ENCODE measurements at regions not wholly inside any gene's neighbourhood (a gene's known extent, or its start where the extent isn't known, plus 50 kb on each side); places are given as distances from the start of the nearest gene placed in this dataset.

DNA sequence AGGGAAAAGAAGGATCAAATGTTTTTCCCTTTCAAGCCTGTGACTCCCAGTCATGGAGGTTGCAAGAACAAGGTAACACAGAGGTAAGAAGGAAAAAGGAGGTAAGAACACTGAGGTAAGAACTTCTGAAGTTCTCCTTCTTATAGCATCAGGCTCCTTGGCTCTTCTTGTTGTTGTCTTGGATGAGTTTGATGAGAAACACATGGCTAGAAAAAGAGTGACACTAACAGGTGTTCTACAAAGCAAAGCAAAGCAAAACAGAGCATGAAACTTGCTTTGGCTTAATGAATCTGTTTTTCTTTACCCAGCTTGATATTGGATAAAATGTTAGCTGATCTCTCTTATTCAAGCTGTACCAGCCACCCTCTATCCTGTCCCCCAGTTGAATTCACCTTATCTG, 231.2 kb upstream of the F9 start:
- no peak for DNase-seq
- TF ChIP-seq, protein P1, sequence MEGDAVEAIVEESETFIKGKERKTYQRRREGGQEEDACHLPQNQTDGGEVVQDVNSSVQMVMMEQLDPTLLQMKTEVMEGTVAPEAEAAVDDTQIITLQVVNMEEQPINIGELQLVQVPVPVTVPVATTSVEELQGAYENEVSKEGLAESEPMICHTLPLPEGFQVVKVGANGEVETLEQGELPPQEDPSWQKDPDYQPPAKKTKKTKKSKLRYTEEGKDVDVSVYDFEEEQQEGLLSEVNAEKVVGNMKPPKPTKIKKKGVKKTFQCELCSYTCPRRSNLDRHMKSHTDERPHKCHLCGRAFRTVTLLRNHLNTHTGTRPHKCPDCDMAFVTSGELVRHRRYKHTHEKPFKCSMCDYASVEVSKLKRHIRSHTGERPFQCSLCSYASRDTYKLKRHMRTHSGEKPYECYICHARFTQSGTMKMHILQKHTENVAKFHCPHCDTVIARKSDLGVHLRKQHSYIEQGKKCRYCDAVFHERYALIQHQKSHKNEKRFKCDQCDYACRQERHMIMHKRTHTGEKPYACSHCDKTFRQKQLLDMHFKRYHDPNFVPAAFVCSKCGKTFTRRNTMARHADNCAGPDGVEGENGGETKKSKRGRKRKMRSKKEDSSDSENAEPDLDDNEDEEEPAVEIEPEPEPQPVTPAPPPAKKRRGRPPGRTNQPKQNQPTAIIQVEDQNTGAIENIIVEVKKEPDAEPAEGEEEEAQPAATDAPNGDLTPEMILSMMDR (conservative IDR thresholded peaks at IDR 0.05): no peak
- peaks cover 9% of the 10 kb centered on the region for H3K4me1 ChIP-seq (ENCODE audit: control insufficient read depth, insufficient read depth, low read length)
- no peaks in the 10 kb centered on the region for H3K9me3 ChIP-seq (ENCODE audit: control insufficient read depth, low read length)
- H3K9ac ChIP-seq (ENCODE audit: extremely low read depth, low read length, poor library complexity, severe bottlenecking): no peak overlapping the region
- H3K27ac Mint-ChIP-seq: no peak overlapping the region
- H3K27me3 ChIP-seq (ENCODE audit: control insufficient read depth, insufficient read depth, low read length, poor library complexity, severe bottlenecking): no peaks in the 10 kb centered on the region
- no peaks in the 10 kb centered on the region for H3K9me3 Mint-ChIP-seq
- peaks cover 44% of the 10 kb centered on the region for H3K4me1 Mint-ChIP-seq
- H3K36me3 Mint-ChIP-seq (ENCODE audit: low read depth): no peaks in the 10 kb centered on the region
- H3K36me3 ChIP-seq (ENCODE audit: control insufficient read depth, insufficient read depth, low read length): no peaks in the 10 kb centered on the region
- H3K27me3 Mint-ChIP-seq (ENCODE audit: insufficient read depth): peaks cover 16% of the 10 kb centered on the region
- H3K4me3 Mint-ChIP-seq: no peak overlapping the region
- no peak overlapping the region for H3K27ac ChIP-seq (ENCODE audit: low read depth, low read length)
- no peak overlapping the region for H3K4me3 ChIP-seq (ENCODE audit: low read length)

DNA sequence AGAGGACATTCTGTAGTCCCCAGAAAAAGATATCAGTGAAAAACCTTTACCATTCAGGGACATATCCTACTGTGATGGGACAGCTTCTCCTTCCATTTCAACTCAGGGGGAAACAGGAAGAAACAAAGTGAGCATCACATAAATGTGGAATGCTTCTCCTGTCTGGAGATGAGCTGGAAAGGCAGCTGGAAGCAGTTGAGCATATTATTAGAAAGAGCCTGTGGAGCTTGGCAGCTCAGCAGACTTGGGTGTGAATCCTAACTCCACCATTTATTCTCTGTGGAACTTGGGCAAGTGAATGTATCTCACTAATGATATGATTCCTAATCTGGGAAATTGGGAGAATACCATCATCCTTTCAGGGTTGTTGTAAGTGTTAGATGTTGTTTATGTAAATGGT, 232.1 kb upstream of the F9 start:
- Mint-ChIP-seq H3K36me3 (ENCODE audit: low read depth) (no peaks in the 10 kb centered on the region), H3K9me3 (no peaks in the 10 kb centered on the region), H3K27ac (no peak overlapping the region), H3K27me3 (ENCODE audit: insufficient read depth) (peaks cover 16% of the 10 kb centered on the region), H3K4me1 (peaks cover 44% of the 10 kb centered on the region), H3K4me3 (no peak overlapping the region)
- Histone ChIP-seq H3K9me3 (ENCODE audit: control insufficient read depth, low read length) (no peaks in the 10 kb centered on the region), H3K27me3 (ENCODE audit: control insufficient read depth, insufficient read depth, low read length, poor library complexity, severe bottlenecking) (no peaks in the 10 kb centered on the region), H3K9ac (ENCODE audit: extremely low read depth, low read length, poor library complexity, severe bottlenecking) (no peak overlapping the region), H3K27ac (ENCODE audit: low read depth, low read length) (no peak overlapping the region), H3K36me3 (ENCODE audit: control insufficient read depth, insufficient read depth, low read length) (no peaks in the 10 kb centered on the region), H3K4me3 (ENCODE audit: low read length) (no peak overlapping the region), H3K4me1 (ENCODE audit: control insufficient read depth, insufficient read depth, low read length) (peaks cover 9% of the 10 kb centered on the region)
- TF ChIP-seq, protein P1 (conservative IDR thresholded peaks at IDR 0.05): no peak
- DNase-seq: no peak

GRCh38 chrX:139297638-139298037, 232.9 kb upstream of the F9 start:
- no peak overlapping the region for H3K4me3 Mint-ChIP-seq
- no peak overlapping the region for H3K4me3 ChIP-seq (ENCODE audit: low read length)
- H3K9me3 ChIP-seq (ENCODE audit: control insufficient read depth, low read length): no peaks in the 10 kb centered on the region
- H3K36me3 Mint-ChIP-seq (ENCODE audit: low read depth): no peaks in the 10 kb centered on the region
- no peaks in the 10 kb centered on the region for H3K36me3 ChIP-seq (ENCODE audit: control insufficient read depth, insufficient read depth, low read length)
- no peaks in the 10 kb centered on the region for H3K27me3 ChIP-seq (ENCODE audit: control insufficient read depth, insufficient read depth, low read length, poor library complexity, severe bottlenecking)
- peaks cover 14% of the 10 kb centered on the region for H3K27me3 Mint-ChIP-seq (ENCODE audit: insufficient read depth)
- no peaks in the 10 kb centered on the region for H3K9me3 Mint-ChIP-seq
- 73% methylated on average over 1 of the region's 1 CpG; no CpG with 5 or more reads in 1 of the 2 experiments for WGBS, 2 experiments (ENCODE audit: insufficient coverage in 1 of 2, insufficient read length in 1 of 2)
- H3K27ac ChIP-seq (ENCODE audit: low read depth, low read length): no peak overlapping the region
- TF ChIP-seq, protein P1 (conservative IDR thresholded peaks at IDR 0.05): no peak
- no peak for DNase-seq
- H3K27ac Mint-ChIP-seq: no peak overlapping the region
- peaks cover 44% of the 10 kb centered on the region for H3K4me1 Mint-ChIP-seq
- H3K4me1 ChIP-seq (ENCODE audit: control insufficient read depth, insufficient read depth, low read length): peaks cover 9% of the 10 kb centered on the region
- H3K9ac ChIP-seq (ENCODE audit: extremely low read depth, low read length, poor library complexity, severe bottlenecking): no peak overlapping the region

Measured in endodermal cell (in vitro differentiated cells).